Inflammatory macrophage treated with lipopolysaccharide for 1 hour (primary cell): ENCODE measurements at regions not wholly inside any gene's neighbourhood (a gene's known extent, or its start where the extent isn't known, plus 50 kb on each side); places are given as distances from the start of the nearest gene placed in this dataset.
"Not testable (repeated sequence)": the region's sequence is repeated elsewhere in the genome, so short reads cannot be mapped to it uniquely, and the experiment has no call there.

ENCODE experiments used
- DNase-seq, 2 donors: peaks; one replicate each; pipeline ENCODE4 v3.0.0-alpha.2; 2020 to 2022

DNA sequence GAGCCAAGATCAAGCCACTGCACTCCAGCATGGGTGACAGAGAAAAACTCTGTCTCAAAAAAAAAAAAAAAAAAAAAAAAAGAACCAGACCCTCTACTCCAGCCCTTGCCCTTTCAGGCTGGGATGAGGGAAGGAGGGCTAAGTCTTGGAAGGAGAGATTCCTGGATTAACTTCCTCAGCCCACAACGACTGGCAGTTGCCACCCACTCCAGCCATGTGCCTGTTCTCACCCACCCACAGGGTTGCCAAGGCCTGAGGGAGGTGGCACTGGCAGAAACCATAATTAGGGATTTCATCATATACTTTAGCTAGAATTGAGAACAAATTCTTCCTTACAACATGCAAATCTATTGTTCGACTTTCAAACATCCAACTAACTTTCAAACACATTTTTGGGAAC lies 87.8 kb upstream of the SLC30A5 start:
- peak in 1 of 2 donors; percentile 18 for DNase-seq

DNA sequence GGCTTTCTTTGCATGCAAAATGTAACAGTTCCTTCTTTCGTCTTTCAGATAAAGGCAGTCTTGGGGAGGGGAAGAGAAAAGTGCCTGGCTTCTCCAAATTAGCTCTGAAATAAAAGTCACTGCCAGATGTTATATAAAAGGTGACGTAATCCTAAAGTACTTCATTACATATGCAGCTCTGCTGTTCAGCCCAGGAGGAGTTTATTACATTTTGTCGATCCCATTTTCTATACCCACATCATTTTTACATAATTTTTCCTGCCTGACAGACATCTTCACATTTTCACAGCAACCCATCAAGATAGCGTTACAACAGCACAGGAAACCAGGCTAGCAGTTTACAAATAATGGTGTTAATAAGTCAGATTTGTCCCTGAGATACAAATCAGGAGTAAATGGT lies 86.7 kb upstream of the SLC30A5 start:
- no peak for DNase-seq

DNA sequence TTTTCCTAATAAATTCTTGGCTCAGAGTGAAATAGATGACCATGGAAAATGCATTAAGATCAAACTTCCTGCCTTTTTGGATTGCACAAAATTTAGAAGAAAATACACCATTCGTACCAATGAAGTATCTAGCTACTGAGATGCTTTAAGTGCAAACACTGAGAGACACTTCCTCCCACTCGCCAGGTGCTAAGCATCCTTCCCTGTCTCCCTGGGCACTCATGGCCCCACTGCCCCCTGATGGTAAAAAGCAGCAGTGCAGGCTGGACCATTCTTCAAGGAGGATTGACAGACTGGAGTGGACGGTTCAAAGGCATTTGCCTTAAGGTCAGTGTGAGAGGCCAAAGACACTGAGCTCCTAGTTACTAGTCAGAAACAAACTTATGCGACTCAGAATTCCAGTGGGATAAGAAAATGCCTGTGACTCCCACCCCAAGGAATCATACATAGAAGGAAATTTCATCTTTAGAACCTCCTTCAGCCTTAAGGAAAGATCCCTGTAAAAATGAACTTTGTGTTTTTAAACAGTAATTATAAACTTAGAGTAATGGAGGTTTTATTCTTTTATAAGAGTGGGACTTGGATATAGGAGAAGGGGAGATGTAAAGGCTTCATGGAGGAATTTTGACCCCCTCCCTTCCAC lies 86.0 kb upstream of the SLC30A5 start:
- peak; percentile 15 to 65 for DNase-seq

DNA sequence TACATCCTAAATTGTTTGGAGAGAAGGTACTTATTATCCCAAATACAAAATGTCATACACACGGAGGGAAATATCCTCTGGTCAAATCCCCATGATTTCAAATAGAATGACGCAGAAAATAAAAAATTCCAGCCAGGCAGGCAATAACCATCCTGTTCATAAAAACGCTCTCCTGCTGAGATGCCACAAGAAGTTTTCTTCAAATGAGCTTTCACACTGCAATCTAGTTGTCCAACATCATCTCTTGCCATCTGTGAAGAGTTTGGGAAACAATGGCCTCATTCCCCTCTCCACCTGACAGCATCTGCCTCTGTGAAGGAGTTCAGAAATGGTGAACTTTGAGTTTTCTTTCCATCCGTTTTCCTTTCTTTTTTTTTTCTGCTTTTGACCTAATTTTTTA lies 83.3 kb upstream of the SLC30A5 start:
- no peak for DNase-seq

DNA sequence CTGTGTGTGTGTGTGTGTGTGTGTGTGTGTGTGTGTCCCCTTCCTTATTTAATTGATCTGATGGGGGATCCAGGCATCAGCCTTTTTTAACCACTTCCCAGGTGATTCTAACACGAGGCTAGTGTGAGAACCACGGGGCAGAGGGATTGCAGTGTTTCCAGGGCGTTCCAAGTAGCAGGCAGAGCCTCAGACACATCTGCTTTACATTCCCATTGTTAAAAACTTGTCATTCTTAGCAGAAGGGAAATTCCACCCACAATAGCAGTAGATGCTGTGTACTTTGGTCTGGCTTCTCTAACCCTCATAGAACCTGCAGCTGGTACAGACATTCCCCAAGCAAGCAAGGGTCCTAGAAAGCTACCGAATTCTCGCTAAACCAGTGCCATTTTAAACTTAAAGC lies 81.9 kb upstream of the SLC30A5 start:
- no peak for DNase-seq

DNA sequence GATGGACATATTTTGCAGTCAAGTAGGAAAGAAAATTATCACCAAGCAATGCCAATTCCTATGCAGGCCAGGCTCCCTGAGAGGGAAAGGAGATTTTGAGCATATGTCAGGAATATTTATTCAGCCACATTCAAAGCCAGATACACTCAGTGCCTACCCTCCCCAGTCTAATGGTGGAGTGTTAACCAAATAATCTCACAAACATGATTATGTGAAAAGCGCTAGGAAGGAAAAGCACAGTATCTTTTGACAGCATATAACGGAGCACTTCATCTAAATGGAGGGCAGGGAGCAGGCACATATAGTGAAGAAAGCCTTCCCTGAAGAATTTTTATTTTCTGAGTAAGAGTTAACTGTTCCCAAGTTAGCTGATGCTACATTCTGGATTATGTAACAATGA lies 80.3 kb upstream of the SLC30A5 start:
- no peak for DNase-seq

DNA sequence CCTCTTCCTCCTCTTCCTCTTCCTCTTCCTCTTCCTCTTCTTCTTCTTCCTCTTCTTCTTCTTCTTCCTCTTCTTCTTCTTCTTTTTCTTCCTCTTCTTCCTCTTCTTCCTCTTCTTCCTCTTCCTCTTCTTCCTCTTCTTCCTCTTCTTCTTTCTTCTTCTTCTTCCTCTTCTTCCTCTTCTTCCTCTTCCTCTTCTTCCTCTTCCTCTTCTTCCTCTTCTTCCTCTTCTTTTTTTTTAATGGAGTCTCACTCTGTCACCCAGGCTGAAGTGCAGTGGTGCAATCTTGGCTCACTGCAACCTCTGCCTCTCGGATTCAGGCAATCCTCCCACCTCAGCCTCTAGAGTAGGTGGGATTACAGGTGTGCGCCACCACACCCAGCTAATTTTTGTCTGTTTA lies 79.8 kb upstream of the SLC30A5 start:
- not testable (repeated sequence) for DNase-seq

DNA sequence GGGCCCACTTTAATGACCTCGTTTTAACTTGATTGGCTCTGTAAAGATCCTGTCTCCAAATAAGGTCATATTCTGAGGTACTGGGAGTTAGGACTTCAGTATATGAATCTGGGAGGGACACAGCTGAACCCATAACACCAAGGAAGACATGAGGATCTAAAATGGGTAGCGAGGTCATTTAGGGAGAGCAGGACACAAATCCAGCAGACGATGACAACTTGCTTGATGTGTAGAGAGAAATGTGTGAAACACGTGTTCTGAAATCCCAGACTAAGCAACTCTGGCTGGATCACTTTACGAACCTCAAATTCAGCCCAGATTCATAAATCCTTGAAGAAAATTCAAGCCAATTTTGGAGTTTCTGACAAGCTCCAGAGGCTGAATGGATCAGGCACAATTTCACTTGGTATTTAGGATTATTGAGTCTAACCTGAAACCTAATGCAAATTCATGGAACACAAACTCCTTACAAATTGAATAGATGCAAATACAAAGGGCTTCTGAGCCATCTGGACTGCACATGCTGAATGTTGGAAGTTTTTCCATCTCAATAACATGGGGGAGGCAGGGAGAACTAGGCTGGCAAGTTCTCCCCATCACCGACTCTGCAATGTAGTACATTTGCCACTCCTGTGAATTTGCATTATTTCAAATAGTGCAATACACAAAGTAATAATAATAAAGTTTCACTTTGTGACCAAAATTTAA lies 74.0 kb upstream of the SLC30A5 start:
- no peak for DNase-seq

DNA sequence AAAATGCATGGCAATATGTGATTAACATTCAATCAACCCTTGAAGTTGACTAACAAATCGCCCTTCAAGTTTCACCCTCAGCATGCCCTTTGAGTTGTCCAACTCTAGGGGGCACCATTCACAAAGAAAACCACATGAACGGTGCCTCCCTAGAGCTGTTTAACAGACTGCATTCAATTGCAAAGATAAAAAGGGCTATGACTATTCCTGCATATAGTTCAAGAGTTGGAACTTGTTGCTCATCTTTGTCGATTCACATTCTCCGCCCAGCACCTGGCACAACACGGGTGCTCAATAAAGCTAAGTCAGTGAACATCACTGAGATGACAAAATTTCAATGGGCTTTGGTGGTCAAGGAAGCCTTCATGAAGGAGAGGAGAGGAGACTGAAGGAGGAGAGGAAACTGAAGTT lies 69.6 kb upstream of the SLC30A5 start:
- peak; percentile 26 to 35 for DNase-seq

DNA sequence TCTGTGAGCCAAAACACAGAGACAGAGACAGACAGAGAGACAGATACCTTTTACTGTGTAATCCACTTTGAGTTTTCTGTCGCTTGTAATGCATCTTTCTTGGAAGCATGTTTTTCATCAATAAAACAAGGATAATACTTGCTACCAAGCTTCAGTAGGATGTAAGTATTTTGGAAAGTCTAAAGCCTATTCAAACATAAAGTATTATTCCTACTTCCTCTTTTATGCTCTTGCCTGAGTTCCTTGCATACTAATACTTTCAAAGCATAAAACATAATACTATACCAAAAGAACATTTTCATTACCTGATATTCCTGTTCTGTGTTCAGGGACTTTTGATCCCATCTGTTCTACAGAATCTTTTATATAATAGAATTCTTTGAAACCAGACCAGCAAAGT lies 64.5 kb upstream of the SLC30A5 start:
- no peak for DNase-seq

DNA sequence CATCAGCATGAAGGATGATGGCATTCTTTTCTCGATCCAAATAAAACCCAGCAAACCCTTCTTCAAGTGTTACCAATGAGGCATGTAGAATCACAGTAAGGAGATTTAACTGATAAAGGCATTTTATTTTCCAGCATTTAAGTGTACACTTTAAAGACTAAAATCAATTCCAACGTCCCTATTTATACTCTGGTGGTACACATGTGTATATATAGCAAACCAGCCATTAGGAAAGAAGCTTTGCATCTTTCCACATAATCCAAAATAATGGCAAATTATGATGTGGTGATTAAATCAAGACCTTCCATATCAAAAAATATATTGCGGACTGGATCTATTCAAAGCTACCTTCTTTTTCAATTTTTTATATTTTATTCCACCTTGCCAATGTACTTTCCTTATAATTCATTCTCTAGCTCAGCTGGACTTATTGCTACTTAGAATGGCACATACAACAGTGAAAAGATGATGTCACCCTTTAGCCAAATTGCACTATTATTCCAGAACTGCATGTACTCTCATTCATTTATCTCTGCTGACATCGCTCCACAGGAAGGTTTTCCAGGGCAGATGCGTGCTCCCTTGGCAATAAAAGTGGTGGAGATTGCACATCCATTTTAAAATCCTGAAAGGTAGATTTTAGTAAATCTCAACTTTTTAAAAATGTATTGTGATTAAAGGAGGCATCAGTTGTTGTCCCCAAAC lies 63.3 kb upstream of the SLC30A5 start:
- no peak for DNase-seq

DNA sequence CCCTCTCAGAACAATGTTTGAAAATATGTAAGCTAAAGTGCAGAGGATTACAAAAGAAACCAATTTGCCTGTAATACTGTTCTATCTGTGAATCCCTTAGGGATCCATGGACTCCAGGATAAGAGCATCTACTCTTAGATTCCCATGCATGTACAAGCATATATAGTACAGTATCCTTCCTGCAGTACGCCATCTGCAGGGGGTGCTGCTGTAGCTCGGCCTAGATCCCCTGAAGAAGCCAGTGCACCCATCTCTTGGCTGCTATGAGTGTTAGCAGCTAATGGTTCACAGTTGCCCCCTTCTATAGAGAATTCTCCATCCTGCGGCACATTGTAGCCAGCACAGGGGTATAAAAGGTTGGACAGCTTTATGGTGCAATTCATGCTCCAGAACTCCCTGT lies 61.8 kb upstream of the SLC30A5 start:
- DNase-seq: no peak

DNA sequence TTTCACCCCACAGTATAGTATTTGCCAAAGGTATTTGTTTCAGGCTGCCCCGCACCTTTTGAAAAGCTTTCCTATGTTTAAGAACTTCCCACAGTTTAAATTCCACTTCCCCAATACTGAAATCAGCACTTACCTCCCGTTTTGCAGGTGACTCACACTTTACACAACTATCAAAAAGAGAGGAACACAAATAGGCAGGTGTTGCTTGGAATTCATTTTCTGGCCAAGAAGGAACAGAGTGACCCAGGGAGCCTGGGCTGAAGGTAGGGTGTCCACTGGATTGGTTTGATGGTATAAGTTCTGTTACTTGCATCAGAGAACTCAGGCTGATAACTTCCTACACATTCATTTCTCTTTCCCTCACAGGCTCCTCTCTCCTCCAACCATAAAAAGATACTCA lies 60.1 kb upstream of the SLC30A5 start:
- DNase-seq: no peak

DNA sequence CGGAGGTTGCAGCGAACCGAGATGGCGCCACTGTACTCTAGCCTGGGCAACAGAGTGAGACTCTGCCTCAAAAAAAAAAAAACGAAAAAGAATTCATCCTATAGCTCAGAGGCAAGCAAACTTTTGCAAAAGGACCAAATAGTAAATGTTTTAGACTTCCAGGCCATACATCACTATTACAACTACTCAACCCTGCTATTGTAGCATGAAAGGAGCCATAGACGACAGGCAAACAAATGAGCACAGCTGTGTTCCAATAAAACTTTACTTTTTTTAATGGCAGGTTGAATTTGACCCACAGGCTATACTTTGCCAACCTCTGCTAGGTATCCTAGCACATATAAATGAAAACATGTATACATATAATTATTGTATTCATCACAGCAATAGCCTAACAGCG lies 58.9 kb upstream of the SLC30A5 start:
- DNase-seq: no peak

DNA sequence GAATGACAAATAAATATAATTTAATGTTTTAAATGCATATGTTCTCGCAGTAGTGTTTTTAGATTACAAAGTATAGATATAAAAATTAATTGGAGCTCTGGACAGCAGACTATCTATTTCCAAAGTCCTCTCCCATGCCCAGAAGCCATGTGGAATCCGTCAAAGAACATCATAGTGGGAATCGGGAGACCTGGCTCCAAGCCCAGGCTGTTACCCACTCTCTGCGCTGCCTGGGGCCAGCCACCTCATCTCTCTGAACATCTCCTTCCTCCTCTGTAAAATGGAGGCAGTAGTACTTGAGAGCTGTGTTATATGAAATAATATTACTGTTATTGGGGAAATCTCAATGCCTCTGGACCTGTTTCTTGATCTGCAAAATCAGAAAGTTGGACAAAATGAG lies 58.1 kb upstream of the SLC30A5 start:
- no peak for DNase-seq

DNA sequence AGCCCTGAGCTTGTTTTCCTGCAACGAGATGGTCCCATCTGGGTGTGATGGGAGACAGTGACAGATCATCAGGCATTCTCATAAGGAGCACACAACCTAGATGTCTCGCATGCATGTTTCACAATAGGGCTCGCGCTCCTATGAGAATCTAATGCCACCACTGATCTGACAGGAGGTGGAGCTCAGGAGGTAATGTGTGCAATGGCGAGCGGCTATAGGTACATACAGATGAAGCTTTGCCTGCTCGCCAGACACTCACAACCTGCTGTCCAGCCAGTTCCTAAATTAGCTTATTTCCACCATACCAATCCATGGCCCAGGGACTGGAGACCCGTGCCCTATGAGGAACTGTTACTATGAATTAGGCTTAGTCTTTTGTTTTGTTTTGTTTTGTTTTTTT lies 55.3 kb upstream of the SLC30A5 start:
- DNase-seq: no peak

DNA sequence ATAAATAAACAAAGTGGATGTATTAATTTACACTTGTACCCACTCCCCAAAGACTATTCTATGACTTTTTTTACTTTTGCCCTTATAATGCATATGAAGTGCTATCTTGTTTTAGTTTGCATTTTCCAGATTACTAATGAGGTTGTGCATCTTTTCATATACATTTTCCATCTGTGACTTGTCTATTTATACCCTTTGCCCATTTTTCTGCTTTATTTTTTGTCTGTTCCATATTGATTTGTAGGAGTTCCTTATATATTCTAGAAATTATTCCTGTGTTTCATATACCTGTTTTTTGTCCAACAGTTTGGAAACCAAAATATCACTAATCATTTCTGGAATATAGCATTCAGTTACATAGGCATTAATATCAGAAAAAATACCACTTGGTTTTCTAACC lies 54.0 kb upstream of the SLC30A5 start:
- DNase-seq: no peak

DNA sequence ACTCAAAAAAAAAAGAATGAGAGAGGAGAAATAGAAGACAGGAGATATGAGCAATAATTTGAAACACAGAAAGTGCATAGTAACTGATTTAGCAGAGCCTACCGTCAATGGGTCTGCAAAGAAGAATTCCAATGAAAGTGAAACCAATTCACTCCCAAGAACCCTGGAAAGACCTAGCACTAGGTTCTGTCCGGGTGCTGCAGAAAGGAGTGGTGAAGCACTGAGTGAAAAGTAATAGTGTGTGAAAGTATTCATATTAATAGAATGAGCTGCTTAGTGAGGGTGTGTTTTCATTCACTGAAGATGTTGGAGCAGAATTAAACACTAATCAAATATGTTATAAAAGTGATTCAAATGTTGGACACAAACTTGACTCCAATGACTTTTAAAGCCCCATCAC lies 51.3 kb upstream of the SLC30A5 start:
- DNase-seq: peak in 1 of 2 donors; percentile 4

DNA sequence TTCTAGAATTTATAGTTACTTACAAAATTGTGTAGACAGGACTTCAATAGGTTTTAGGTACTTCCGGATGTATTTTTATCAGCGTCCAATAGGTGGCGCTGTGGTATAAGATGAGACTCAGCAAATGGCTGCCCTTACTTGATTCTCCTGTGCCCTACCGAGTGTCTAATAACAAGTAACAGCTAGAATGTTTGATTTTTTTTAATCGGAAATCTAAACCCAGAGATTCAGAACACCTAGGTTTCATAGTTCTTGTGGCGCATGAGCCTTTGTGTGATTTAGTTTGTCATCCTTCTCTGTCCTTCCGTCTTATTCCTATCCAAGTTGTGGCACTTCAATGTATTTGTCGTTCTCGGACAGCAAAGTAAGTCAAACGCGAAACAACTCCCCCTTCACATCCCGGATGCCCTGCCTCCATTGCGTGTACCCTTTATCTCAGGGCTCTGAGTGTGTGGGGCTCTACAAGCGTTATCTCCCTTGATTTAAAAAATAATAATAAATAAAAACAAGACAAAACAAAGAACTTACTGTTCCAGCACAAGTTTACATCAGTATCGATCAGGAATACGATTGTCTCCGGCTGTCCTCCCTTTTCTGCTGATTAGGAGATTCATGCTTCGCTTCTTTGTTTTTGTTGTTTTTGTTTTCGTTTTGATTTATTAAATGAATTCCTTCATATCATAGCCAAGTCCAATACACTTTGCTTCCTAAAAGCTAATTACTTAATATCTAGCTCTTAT lies 50.7 kb upstream of the SLC30A5 start:
- DNase-seq: peak; percentile 77 to 90

DNA sequence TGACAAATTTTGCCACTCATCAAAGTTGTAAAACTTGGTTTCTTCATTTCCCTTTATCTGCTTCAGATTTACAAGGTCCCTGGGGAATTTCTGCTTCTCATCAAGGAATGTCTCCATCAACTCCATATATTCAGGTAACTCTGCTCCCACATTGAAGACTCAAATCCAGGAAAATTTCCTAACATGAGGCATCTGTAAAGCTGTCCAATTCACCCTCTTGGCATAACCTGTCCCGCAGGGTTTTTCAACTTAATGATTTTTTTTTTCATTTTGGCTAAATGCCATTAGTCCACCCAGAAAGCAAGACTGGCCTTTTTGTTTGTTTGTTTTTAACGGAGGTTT lies 50.2 kb upstream of the SLC30A5 start:
- peak in 1 of 2 donors; percentile 16 for DNase-seq
